Mesenchymal stem cell (in vitro differentiated cells and primary cell): ENCODE measurements at regions not wholly inside any gene's neighbourhood (a gene's known extent, or its start where the extent isn't known, plus 50 kb on each side); places are given as distances from the start of the nearest gene placed in this dataset.
A peak's percentile ranks its signal among the peaks of the same experiment; 100 is the strongest.

Source experiments
- DNase-seq: peaks from one replicate; pipeline ENCODE4 v3.0.0-alpha.2; 2013
- H2AFZ ChIP-seq: one replicate; pipeline ENCODE4 v1.6.1; 2013; ENCODE audit warnings: low read depth, mild to moderate bottlenecking, control low read depth, inconsistent platforms, low read length, moderate library complexity
- H2AK5ac ChIP-seq: 2 replicates; pipeline ENCODE4 v1.6.1; 2013; ENCODE audit warnings: low read length, moderate library complexity, mild to moderate bottlenecking, inconsistent platforms; ENCODE audit not compliant: severe bottlenecking
- H2BK120ac ChIP-seq: one replicate; pipeline ENCODE4 v1.6.1; 2013; ENCODE audit warnings: low read depth, mild to moderate bottlenecking, inconsistent platforms, low read length, moderate library complexity
- H2BK12ac ChIP-seq, 2 experiments: one replicate each; pipeline ENCODE4 v1.6.1; 2013; ENCODE audit warnings: inconsistent platforms in 2 of 2, low read length in 2 of 2, mild to moderate bottlenecking in 2 of 2, moderate library complexity in 2 of 2, control low read depth in 1 of 2
- H2BK15ac ChIP-seq: one replicate; pipeline ENCODE4 v1.6.1; 2013; ENCODE audit warnings: mild to moderate bottlenecking, low read depth, inconsistent platforms; ENCODE audit not compliant: poor library complexity, severe bottlenecking
- H2BK5ac ChIP-seq: 2 replicates; pipeline ENCODE4 v1.6.1; 2013; ENCODE audit warnings: low read depth, mild to moderate bottlenecking, low read length, control low read depth, inconsistent platforms; ENCODE audit not compliant: poor library complexity, severe bottlenecking
- H3K14ac ChIP-seq, 2 experiments: one replicate each; pipeline ENCODE4 v1.6.1; 2013; ENCODE audit warnings: inconsistent platforms in 2 of 2, low read length in 2 of 2, control low read depth in 1 of 2, mild to moderate bottlenecking in 1 of 2, moderate library complexity in 1 of 2
- H3K18ac ChIP-seq, 2 experiments: one replicate each; pipeline ENCODE4 v1.6.1; 2013; ENCODE audit warnings: inconsistent platforms in 2 of 2, low read length in 2 of 2, control low read depth in 1 of 2, low read depth in 1 of 2, mild to moderate bottlenecking in 1 of 2
- H3K23ac ChIP-seq, 2 experiments: one replicate each; pipeline ENCODE4 v1.6.1; 2013; ENCODE audit warnings: inconsistent platforms in 2 of 2, low read length in 2 of 2, mild to moderate bottlenecking in 2 of 2, moderate library complexity in 2 of 2, control low read depth in 1 of 2
- H3K27ac ChIP-seq: 2 replicates; pipeline ENCODE4 v1.5.1; 2013; ENCODE audit warnings: mild to moderate bottlenecking, moderate library complexity, low read length, control low read depth, inconsistent platforms; ENCODE audit not compliant: poor library complexity, severe bottlenecking
- H3K27me3 ChIP-seq, 2 experiments: 2 replicates each; pipeline versions ENCODE4 v1.6.1 to v1.7.0; 2013; ENCODE audit warnings: low read length in 2 of 2, mild to moderate bottlenecking in 2 of 2, moderate library complexity in 2 of 2, control low read depth in 1 of 2, inconsistent platforms in 1 of 2; ENCODE audit not compliant: control insufficient read depth in 1 of 2, insufficient read depth in 1 of 2
- H3K36me3 ChIP-seq, 2 experiments: 2 replicates each; pipeline versions ENCODE4 v1.6.1 to v1.7.0; 2013; ENCODE audit warnings: low read length in 2 of 2, control low read depth in 1 of 2, inconsistent platforms in 1 of 2, low read depth in 1 of 2, mild to moderate bottlenecking in 1 of 2; ENCODE audit not compliant: insufficient read depth in 2 of 2, control insufficient read depth in 1 of 2
- H3K4ac ChIP-seq, 2 experiments: one replicate each; pipeline ENCODE4 v1.6.1; 2013; ENCODE audit warnings: inconsistent platforms in 2 of 2, low read length in 2 of 2, mild to moderate bottlenecking in 2 of 2, moderate library complexity in 2 of 2, control low read depth in 1 of 2, low read depth in 1 of 2
- H3K4me1 ChIP-seq: 2 replicates; pipeline ENCODE4 v1.6.1; 2013; ENCODE audit warnings: low read depth, low read length, control low read depth; ENCODE audit not compliant: control insufficient read depth, insufficient read depth
- H3K4me2 ChIP-seq: 2 replicates; pipeline ENCODE4 v1.6.1; 2013; ENCODE audit warnings: low read length, mild to moderate bottlenecking, inconsistent platforms; ENCODE audit not compliant: poor library complexity, severe bottlenecking
- H3K4me3 ChIP-seq, 2 experiments: 2 replicates each; pipeline versions ENCODE4 v1.5.1 to v1.7.0; 2013; ENCODE audit warnings: low read length in 2 of 2, mild to moderate bottlenecking in 2 of 2, control low read depth in 1 of 2, low read depth in 1 of 2; ENCODE audit not compliant: insufficient read depth in 1 of 2
- H3K79me1 ChIP-seq: replicated peaks from 2 replicates; pipeline ENCODE4 v1.6.1; 2013; ENCODE audit warnings: mild to moderate bottlenecking, control low read depth, low read length, inconsistent platforms; ENCODE audit not compliant: poor library complexity, severe bottlenecking
- H3K9ac ChIP-seq: 2 replicates; pipeline ENCODE4 v1.7.0; 2013; ENCODE audit warnings: mild to moderate bottlenecking, low read length, moderate library complexity
- H3K9me3 ChIP-seq: 2 replicates; pipeline ENCODE4 v1.7.0; 2013; ENCODE audit warnings: mild to moderate bottlenecking, low read length; ENCODE audit not compliant: control insufficient read depth
- H4K8ac ChIP-seq: one replicate; pipeline ENCODE4 v1.6.1; 2013; ENCODE audit warnings: inconsistent platforms, mild to moderate bottlenecking, low read length, moderate library complexity
- H4K91ac ChIP-seq: one replicate; pipeline ENCODE4 v1.6.1; 2013; ENCODE audit warnings: mild to moderate bottlenecking, low read length, inconsistent platforms
- WGBS: methylation state at CpG from one replicate; pipeline ENCODE4 v1.1.7; 2013; ENCODE audit warnings: mixed read lengths; 5-methylcytosine and 5-hydroxymethylcytosine counted together

GRCh38 chr6:9702914-9703313, 712.0 kb downstream of the TFAP2A start:
- WGBS, result 89% methylated on average over 1 of the region's 1 CpG
- Histone ChIP-seq H2BK12ac (no peak overlapping the region), H3K4me1 (no peaks in the 10 kb centered on the region)

GRCh38 chr6:9699888-9700287, 715.0 kb downstream of the TFAP2A start:
- H3K14ac ChIP-seq, result no peak overlapping the region
- no peak overlapping the region for H3K27ac ChIP-seq
- no peak overlapping the region for H3K4me3 ChIP-seq
- H3K9ac ChIP-seq, result no peak overlapping the region
- no peak overlapping the region for H4K91ac ChIP-seq
- no peak overlapping the region for H2AK5ac ChIP-seq
- H3K4me1 ChIP-seq, result no peaks in the 10 kb centered on the region
- no peaks in the 10 kb centered on the region for H3K79me1 ChIP-seq
- H3K4me2 ChIP-seq, result no peak overlapping the region
- peaks cover 15% of the 10 kb centered on the region for H3K9me3 ChIP-seq
- no peak overlapping the region for H4K8ac ChIP-seq
- no peak overlapping the region for H2BK120ac ChIP-seq
- H2BK15ac ChIP-seq, result no peak overlapping the region
- no peaks in the 10 kb centered on the region for H3K27me3 ChIP-seq
- no peak overlapping the region for H2BK12ac ChIP-seq
- no peak overlapping the region for H3K4ac ChIP-seq
- 78% methylated on average over 4 of the region's 5 CpGs for WGBS
- no peak overlapping the region for H3K23ac ChIP-seq
- H2AFZ ChIP-seq, result no peak overlapping the region
- no peak for DNase-seq
- H2BK5ac ChIP-seq, result no peak overlapping the region
- H3K18ac ChIP-seq, result no peak overlapping the region
- H3K36me3 ChIP-seq, result no peaks in the 10 kb centered on the region

More at GRCh38 chr6:9702914-9703313, 712.0 kb downstream of the TFAP2A start:
- no peak overlapping the region for H3K18ac ChIP-seq
- no peak overlapping the region for H3K4me3 ChIP-seq
- no peak overlapping the region for H4K8ac ChIP-seq
- no peak overlapping the region for H2AFZ ChIP-seq
- peaks cover 3% of the 10 kb centered on the region for H3K9me3 ChIP-seq
- no peak overlapping the region for H3K23ac ChIP-seq
- DNase-seq, result no peak
- no peak overlapping the region for H3K14ac ChIP-seq
- no peak overlapping the region for H3K4me2 ChIP-seq
- H2BK5ac ChIP-seq, result no peak overlapping the region
- H3K79me1 ChIP-seq, result no peaks in the 10 kb centered on the region
- H3K9ac ChIP-seq, result no peak overlapping the region
- no peak overlapping the region for H4K91ac ChIP-seq
- H3K36me3 ChIP-seq, result no peaks in the 10 kb centered on the region
- H2AK5ac ChIP-seq, result no peak overlapping the region
- H2BK120ac ChIP-seq, result no peak overlapping the region
- H3K27ac ChIP-seq, result no peak overlapping the region
- H2BK15ac ChIP-seq, result no peak overlapping the region
- H3K4ac ChIP-seq, result no peak overlapping the region
- H3K27me3 ChIP-seq, result no peaks in the 10 kb centered on the region

GRCh38 chr6:9697263-9697931, 717.5 kb downstream of the TFAP2A start:
- peak overlapping the region; percentile 29 for H3K4me2 ChIP-seq
- H3K14ac ChIP-seq, result no peak overlapping the region
- H3K23ac ChIP-seq, result no peak overlapping the region
- no peak overlapping the region for H2BK5ac ChIP-seq
- H2BK120ac ChIP-seq, result no peak overlapping the region
- H2BK15ac ChIP-seq, result no peak overlapping the region
- H3K79me1 ChIP-seq, result no peaks in the 10 kb centered on the region
- no peaks in the 10 kb centered on the region for H3K36me3 ChIP-seq
- H4K8ac ChIP-seq, result no peak overlapping the region
- no peak overlapping the region for H3K4me3 ChIP-seq
- no peak overlapping the region for H2BK12ac ChIP-seq
- H3K18ac ChIP-seq, result no peak overlapping the region
- H3K4me1 ChIP-seq, result no peaks in the 10 kb centered on the region
- no peak overlapping the region for H2AK5ac ChIP-seq
- H3K27me3 ChIP-seq, result no peaks in the 10 kb centered on the region
- no peak overlapping the region for H2AFZ ChIP-seq
- H3K9me3 ChIP-seq, result peaks cover 13% of the 10 kb centered on the region
- DNase-seq, result no peak
- WGBS, result 89% methylated on average over 6 of the region's 7 CpGs
- H3K4ac ChIP-seq, result no peak overlapping the region
- H4K91ac ChIP-seq, result no peak overlapping the region
- H3K27ac ChIP-seq, result no peak overlapping the region
- no peak overlapping the region for H3K9ac ChIP-seq

GRCh38 chr6:9690388-9690787, 724.5 kb downstream of the TFAP2A start:
- H3K18ac ChIP-seq, result no peak overlapping the region
- H3K23ac ChIP-seq, result no peak overlapping the region
- H2BK120ac ChIP-seq, result no peak overlapping the region
- DNase-seq, result no peak
- H3K36me3 ChIP-seq, result no peaks in the 10 kb centered on the region
- no peak overlapping the region for H3K4ac ChIP-seq
- H3K4me1 ChIP-seq, result no peaks in the 10 kb centered on the region
- H3K4me3 ChIP-seq, result no peak overlapping the region
- H2BK5ac ChIP-seq, result no peak overlapping the region
- H3K4me2 ChIP-seq, result no peak overlapping the region
- no peak overlapping the region for H3K14ac ChIP-seq
- H4K91ac ChIP-seq, result no peak overlapping the region
- H3K9ac ChIP-seq, result no peak overlapping the region
- peaks cover under 1% of the 10 kb centered on the region for H3K9me3 ChIP-seq
- no peaks in the 10 kb centered on the region for H3K79me1 ChIP-seq
- H3K27ac ChIP-seq, result no peak overlapping the region
- no peak overlapping the region for H4K8ac ChIP-seq
- no peak overlapping the region for H2AK5ac ChIP-seq
- no peak overlapping the region for H2AFZ ChIP-seq
- H3K27me3 ChIP-seq, result no peaks in the 10 kb centered on the region
- no peak overlapping the region for H2BK15ac ChIP-seq
- no peak overlapping the region for H2BK12ac ChIP-seq
